Fibroblast of mammary gland (primary cell): ENCODE measurements at regions not wholly inside any gene's neighbourhood (a gene's known extent, or its start where the extent isn't known, plus 50 kb on each side); places are given as distances from the start of the nearest gene placed in this dataset.

ENCODE experiments used
- DNase-seq: peaks from one replicate; pipeline ENCODE4 v3.0.0-alpha.2; 2010; ENCODE audit warnings: low read depth
- H3K4me3 ChIP-seq: 2 replicates; pipeline ENCODE4 v1.5.1; 2011; ENCODE audit warnings: low read depth, mild to moderate bottlenecking, low read length, moderate library complexity; ENCODE audit not compliant: control insufficient read depth
- TF ChIP-seq, protein P1 (sequence below): conservative IDR thresholded peaks from 2 replicates; pipeline ENCODE4 v1.5.1; 2011; ENCODE audit warnings: low read depth, low read length, inconsistent platforms; ENCODE audit not compliant: control insufficient read depth, insufficient read depth

GRCh38 chr11:8833568-8834315, 77.2 kb upstream of the AKIP1 start:
- H3K4me3 ChIP-seq: no peak overlapping the region
- DNase-seq: peak; percentile 49
- TF ChIP-seq, protein P1, sequence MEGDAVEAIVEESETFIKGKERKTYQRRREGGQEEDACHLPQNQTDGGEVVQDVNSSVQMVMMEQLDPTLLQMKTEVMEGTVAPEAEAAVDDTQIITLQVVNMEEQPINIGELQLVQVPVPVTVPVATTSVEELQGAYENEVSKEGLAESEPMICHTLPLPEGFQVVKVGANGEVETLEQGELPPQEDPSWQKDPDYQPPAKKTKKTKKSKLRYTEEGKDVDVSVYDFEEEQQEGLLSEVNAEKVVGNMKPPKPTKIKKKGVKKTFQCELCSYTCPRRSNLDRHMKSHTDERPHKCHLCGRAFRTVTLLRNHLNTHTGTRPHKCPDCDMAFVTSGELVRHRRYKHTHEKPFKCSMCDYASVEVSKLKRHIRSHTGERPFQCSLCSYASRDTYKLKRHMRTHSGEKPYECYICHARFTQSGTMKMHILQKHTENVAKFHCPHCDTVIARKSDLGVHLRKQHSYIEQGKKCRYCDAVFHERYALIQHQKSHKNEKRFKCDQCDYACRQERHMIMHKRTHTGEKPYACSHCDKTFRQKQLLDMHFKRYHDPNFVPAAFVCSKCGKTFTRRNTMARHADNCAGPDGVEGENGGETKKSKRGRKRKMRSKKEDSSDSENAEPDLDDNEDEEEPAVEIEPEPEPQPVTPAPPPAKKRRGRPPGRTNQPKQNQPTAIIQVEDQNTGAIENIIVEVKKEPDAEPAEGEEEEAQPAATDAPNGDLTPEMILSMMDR: no peak

DNA sequence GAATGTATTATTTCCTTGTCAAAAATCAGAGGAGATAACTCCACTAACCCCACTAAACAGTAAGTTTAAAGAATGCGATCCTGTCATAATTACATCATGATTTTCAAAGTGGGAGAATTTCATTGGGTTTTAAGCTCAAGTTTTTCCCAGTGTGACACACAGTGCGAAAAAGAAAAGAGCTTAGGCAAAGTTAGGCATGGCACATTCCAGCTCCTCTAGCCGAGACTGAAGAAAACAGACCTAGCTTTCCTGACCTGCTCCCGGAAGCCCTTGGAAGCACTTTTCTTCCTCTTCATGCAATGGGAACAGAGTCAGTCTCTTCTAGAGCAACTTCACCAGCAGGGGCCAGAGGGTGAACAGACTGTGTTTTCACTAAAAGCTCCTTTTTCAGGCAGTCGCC, 76.6 kb upstream of the AKIP1 start:
- DNase-seq: no peak
- TF ChIP-seq, protein P1: no peak
- H3K4me3 ChIP-seq: no peak overlapping the region

- TF ChIP-seq, protein P1: no peak
- H3K4me3 ChIP-seq: no peak overlapping the region
- DNase-seq: peak; percentile 95
These were observed 72.7 kb upstream of the AKIP1 start for GRCh38 chr11:8838248-8838647.

GRCh38 chr11:8839306-8839956, 71.6 kb upstream of the AKIP1 start:
- TF ChIP-seq, protein P1: no peak
- no peak for DNase-seq
- no peak overlapping the region for H3K4me3 ChIP-seq

DNA sequence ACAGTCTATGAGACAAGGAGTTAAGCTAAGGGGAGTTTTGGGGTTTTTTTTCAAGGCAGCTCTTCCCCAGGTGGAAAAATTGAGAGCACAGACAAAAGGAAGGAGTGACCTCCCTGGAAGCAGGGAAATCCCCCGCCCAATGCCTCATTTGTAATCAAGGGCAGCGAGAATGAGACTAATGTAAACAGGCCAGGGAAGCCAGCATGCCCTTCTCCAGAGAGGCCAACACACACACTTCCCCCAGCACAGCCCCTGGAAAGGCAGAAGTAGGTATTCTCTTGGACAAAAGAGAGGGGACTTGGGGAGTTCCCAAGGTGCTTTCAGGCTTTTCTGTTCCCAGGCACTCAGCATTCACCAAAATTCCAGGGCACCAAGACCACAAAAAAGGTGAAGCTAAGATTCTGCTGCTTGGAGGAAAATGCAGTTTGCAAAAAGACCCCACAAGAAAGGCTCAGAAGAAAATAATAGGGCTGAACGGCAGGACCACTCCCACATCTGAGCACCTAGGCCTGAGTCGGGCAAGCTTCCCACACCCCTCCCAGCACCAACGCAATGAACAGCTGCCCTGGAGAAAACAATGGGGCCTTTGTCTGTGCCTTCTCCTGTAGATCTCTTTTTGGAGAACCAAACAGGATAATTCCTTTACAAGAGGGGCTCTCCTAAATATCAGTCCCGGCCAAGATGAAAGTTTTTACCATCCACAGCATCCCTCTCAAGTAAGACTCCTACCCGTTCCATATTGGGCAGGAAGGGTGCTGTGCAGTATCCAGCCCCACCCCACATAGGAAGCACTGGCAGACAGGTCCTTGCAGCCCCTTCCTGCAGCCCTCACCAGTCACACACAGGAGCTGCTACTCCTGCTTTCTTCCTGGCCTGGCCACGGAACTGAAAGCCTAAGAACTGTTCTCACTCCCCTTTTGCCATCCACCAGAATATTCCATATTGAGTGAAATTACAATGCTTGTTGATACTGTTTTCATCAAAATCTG, 70.7 kb upstream of the AKIP1 start:
- H3K4me3 ChIP-seq: no peak overlapping the region
- TF ChIP-seq, protein P1: no peak
- DNase-seq: no peak

DNA sequence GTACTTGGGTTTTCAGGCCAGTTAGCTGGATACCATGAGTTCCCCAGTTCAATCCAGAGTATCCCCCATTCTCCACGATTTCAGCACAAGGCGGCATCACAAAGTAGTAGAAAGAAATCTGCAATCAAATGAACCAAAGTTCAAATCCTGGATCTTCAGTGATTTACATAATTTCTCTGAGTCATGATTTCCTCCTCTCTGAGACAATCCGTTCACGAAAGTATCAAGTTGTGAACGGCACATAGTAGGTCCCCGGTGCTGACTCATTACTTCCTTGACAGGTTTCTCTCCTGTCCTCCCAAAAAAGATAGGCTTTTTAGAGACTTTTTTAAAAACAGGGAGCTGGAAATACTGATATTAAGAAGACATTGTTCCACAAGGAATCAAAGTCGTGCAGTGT, 69.1 kb upstream of the AKIP1 start:
- TF ChIP-seq, protein P1: no peak
- DNase-seq: no peak
- H3K4me3 ChIP-seq: no peak overlapping the region
